HG03520 (cell line): ENCODE measurements at regions not wholly inside any gene's neighbourhood (a gene's known extent, or its start where the extent isn't known, plus 50 kb on each side); places are given as distances from the start of the nearest gene placed in this dataset.
"Not testable (repeated sequence)": the region's sequence is repeated elsewhere in the genome, so short reads cannot be mapped to it uniquely, and the experiment has no call there.

Experiments used
- ATAC-seq: cut with Tn5 transposase; IDR thresholded peaks from one replicate; pipeline ENCODE4 v1.9.1; 2021; ENCODE audit warnings: mild to moderate bottlenecking, moderate library complexity; ENCODE audit not compliant: unreplicated experiment

DNA sequence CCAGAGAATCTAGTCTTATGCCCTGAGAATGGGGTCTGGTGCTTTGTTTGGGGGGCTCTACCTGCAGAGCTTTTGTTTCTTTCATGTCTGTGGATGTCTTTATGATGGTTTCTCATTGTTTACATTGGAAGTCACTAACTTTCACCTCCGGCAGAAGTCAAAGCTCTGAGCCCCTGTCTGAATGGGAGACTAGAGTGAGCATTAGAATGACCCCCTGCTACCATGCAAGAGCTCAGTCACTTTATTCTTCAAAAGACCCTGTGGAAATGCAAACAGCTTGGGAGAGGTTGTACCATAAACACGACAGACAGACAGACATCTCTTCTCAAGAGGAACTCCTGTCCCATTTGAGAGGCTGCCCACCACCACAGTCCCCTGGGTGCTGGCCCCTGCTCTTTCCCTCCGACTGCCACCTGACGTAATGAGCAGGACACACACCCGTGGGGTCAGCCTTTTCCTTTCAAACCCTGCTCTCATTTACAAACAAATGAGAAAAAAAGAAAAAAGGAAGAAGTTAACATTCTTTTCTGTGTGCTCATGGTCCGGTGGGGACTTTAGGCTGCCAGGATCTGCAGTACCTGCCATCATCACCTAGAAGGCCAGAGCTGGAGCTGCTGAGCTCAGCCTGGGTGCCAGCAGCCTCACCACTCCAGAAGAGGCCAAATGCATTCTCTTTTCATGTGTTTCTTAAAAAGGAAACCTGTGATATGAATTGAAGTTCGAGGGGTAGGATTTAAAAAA, 91.6 kb downstream of the FZD1 start:
- ATAC-seq = no peak

DNA sequence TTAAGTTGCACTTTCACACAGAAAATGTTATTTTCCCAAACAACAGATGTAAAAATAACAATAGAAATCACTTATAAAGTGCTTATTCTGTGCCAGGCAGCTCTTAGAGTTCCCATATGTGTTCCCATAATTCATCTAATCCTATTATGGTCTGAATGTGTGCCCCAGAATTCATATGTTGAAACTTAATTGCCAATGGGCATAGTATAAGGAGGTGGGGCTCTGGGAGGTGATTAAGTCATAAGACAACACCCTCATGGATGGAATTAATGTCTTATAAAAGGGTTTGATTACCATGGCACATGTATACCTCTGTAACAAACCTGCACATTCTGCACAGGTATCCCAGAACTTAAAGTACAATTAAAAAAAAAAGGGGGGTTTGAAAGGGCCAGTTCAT, 92.7 kb downstream of the FZD1 start:
- no peak for ATAC-seq

DNA sequence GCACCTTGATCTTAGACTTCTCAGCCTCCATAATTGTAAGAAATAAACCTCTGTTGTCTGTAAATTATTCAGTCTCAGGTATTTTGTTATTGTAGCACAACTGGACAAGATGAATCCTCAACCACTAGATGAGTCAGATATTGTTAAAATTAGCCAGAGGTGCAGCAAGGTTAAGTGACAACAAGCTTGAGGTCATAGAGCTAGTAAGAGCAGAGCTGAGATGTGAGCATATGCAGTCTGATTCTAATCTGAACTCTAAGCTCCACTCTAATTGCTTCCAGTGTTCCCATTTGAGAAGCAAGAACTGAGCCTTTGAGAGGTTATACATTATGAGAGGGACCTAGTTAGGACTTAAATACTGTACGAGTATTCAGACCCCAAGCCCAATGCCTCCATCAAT, 93.1 kb downstream of the FZD1 start:
- ATAC-seq = no peak

DNA sequence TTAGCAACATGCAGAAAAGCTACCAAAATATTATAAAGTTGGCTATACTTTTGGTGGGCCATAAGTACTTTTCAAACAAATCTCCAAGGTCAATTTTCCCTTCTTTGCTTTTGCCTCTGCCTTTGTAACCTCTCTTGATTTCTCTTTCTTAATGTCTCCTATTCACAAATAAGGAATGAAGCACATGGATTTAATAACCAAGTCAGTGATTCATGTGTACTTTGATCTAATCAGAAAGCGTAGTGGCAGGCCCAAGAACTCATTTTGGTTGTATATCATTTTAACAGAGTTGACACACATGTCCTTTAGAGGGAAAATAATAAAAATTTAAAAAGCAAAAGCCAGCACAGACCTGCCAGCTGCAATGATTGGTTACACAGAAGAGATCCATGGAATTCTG, 93.7 kb downstream of the FZD1 start:
- no peak for ATAC-seq

DNA sequence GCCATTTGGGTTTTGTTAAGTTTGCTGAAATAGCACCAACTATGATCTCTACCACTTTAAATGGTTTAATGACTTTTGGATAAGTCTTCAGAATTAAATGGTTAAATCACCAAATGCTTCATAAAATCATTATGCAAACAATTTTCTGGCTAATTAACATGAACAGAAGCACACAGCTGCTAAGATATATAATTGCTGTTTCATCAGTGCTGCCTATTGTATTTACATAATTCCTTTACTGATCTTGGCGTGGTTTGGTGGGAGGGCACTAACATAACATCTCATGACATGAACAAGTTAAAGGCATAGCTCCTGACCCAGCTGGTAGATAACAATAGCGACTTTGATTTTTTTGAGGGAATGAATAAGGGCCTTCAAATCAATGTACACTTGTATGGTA, 94.1 kb downstream of the FZD1 start:
- ATAC-seq = no peak

DNA sequence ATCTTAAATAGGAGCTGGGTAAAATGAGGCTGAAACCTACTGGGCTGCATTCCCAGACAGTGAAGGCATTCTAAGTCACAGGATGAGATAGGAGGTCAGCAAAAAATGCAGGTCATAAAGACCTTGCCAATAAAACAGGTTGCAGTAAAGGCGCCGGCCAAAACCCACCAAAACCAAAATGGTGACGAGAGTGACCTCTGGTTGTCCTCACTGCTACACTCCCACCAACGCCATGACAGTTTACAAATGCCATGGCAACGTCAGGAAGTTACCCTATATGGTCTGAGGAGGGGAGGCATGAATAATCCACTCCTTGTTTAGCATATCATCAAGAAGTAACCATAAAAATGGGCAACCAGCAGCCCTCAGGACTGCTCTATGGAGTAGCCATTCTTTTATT, 100.9 kb downstream of the FZD1 start:
- not testable (repeated sequence) for ATAC-seq

DNA sequence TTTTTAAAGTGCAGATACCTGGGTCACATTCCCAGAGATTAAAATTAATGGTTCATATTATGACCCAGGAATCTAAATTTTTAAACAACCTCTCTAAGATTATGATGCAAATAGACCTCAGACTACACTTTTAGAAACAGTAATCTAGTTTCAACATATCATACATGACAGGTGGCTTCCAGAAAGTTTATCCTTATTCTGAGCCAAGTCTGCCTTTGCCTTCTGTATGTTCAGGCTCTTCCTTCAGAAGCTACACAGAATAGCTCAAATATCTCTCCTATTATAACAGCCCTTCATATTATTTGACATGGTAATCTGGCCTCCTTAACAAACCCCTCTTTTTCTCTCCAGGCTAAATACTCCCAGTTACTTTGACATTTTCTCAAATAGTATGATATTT, 101.9 kb downstream of the FZD1 start:
- no peak for ATAC-seq

DNA sequence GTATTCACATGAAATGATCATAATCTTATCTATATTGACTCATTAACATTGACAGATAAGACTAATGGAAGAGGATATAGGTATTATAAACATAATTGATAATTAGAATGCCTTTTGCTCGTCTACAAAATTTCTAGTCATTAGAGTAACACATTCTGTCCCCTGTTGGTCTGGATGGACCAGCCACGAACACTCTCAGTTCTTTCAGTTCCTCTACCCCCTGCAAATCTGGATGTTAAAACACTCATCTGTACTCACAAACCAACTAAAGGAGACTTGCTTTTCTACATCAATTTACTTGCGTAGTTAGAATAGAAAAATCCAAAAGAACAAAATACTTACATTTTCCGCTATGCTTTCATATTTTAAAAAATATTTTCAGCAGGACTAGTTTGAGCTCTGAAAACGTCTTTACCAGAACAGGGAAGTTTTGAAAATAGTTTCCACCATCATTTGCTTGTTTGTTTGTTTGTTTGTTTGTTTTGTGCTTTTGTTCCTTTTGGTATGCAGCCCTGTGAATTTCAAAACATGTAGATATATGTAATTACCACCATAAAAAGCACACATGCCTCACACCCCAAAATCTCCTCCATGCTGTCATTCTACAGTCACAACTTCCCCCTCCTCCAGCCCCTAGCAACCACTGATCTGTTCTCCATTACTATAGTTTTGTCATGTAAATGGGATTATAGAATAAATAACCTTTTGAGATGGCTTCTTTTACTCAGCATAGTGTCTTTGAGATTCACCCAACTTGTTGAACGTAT, 103.8 kb downstream of the FZD1 start:
- ATAC-seq = no peak

DNA sequence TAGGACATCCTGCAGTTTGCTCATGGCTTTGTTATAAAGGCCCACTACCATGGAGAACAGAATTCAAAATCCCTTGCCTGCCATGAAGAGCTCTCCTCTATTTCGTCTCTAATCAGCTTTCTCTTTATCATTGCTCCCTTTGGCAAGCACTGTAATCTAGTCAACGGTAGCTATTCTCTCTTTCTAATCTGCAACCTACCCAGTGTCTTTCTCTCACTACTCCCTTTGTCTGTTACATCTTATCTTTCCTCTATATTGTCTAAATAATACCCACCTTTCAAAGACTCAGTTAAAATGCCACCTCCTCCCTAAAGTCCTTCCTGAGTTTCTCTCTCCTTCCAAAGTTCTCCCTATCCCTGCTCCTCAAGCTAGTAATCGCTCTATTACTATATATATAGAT, 108.1 kb downstream of the FZD1 start:
- no peak for ATAC-seq

DNA sequence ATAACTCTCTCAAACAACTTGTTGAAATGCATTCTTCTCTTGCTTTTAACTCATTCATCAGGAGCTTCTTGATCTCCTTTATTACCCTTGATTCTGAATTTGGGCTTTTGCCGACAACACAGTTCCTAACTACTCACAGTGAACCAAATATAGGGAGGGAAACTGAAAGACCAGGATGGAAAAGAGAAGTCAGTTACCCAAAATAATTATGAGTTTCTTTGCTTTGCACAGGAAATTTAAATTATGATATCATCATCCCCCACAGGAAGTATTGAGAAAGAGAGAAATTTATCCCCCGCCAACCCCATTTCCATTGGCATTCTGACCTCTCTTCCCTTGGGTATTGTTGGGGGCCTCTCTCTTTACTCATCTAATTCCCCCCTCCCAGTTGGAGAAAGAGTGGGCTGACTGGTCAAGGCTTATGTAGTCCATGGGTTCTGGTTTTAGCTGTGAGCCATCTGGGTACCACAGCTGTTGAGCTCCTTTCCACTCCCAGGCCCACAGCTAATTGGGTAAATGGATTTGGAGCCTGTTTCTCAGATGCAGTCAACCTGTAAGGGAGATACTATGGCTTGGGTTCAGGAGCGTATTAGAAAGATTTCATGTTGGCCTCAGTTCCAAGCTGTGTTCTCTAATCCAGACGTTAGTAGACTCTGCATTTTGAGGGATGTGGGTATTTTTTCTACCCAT, 109.0 kb downstream of the FZD1 start:
- ATAC-seq = no peak

DNA sequence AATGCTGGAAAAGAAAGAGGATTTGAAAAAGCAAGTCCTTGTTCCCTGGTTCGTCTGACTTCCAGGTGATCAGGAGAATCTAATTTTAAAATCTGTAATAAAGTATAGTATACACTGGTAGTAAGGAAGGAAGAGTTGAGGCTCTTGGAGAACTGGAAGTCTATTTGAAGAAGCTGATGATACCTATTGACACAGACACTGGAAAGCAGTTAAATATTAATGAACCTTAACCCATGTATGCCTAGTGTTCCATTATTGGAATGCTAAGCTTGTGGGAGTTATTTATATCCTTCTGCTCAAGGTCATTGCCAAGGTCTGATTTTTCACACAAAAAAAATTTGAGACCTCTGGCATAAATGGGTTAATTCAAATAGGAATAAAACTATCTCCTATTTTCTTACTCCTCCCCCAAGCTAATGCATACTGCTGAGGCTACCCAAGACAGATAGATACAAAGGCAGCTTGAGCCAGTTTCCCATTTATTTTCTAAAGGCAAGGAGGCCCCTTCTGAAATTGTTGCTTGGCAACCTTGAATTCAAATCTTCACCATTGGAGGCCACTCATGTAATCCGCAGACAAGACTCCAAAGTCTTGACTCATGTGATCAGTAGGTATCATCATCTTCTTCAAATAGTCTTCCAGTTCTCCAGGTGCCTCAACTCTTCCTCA, 110.2 kb downstream of the FZD1 start:
- ATAC-seq = no peak

DNA sequence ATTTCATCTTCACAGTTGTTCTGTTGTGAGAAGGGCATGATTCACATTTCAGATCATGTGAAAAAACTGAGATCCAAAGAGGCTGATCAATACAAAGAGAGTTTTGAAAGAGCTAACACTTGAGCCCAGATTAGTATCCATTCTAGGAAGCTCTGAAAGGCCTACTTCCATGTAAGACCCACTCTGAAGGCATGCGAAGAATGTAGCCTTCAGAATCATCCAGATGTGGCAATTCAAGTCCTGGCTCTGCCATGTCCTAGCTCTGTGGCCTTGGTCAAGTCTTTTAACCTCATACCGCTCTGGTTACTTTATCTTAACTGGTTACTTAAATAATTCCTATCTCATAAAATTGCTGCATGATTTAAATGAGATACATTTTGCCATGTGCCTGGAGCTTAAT, 111.1 kb downstream of the FZD1 start:
- ATAC-seq = no peak

DNA sequence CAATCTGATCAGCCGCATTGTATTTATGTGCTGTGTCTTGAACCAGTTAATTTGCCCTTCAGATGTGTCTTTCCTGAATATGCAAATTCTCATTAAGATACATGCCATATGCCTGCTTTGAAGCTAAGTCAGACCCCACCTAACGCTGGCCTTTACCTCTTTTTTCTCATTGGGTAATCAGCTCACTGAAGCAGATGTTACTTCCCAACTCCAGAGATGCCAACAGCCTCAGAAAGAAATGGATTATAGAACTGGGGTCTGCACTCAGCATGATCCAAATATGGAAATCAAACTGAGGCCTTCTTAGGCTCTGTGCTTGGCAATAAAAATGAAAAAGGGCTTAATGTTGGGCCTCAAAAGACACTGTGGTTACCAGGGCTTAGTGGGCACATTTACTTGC, 113.9 kb downstream of the FZD1 start:
- no peak for ATAC-seq

DNA sequence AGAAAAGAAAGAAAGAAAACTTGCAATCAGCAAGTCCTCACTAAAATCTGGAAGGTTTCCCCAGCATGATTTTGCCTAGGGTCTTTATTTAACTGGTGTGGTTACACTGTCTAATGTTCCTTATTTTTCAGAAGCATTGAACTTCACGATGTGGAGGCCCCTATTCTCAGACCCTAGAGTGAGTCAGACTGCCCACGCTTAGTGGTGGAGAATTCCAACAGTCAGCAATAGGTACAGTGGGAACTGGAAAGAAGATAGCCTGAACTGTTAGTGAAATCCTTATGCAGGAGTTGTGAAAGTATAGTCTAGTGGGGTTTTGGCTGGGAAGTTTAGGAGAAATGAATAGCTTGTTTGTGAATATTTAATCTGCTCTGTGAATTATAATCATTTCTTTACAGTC, 115.0 kb downstream of the FZD1 start:
- ATAC-seq = no peak

DNA sequence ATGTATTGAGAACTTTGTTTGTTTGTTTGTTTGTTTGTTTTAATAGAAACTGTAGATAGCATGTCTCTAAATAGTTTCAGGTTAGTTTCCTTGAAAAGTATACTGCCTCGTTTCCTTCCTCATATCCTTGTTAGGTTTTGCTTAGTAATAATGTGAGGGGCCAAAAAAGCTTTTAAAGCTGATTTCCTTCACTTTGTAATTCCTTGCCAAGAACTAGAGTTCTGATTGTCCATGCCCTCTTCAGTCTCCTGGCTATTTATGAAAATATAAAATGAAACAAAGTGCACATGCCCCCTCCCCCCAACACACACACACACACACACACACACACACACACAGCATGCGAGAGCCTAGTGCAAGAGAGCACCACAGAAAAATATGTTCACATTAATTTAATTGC, 115.8 kb downstream of the FZD1 start:
- no peak for ATAC-seq

DNA sequence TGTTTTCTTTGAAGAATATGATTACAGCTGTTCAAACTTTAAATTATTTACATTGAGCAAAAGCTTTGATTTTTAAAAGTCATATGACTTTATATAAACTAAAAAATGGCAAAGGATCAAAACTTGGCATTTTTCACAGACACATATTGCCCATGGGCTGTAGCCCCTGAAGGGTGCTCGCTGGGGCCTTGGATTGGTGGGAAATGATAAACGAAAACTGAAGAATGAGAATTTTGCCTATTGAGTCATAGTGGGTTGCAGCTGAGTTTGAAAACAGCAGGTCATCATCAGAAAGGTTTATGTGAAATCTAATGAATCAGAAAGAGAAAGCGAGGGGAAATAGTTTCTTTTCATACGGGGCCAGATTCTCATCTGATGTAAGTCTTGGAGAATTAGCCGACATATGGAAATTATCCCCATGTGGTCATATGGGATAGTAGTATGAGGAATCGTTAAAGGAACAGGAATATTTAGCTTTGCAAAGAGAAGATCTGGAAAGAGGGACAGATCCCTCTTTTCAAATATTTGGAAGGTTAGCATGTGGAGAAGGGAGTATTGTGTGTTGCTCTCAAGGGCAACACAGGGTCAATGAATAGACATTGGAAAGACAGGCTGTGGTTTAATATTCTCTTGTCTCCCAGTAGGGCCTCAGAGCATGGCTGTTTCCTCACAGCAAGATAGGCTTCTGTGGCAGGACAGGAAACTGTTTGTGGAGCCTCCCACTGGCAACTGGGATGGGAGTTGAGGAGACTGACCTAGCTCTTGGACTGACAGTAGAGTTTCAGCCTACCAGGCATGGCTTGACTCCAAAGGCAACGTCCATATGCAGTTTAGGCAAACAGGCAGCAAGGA, 119.0 kb downstream of the FZD1 start:
- no peak for ATAC-seq

DNA sequence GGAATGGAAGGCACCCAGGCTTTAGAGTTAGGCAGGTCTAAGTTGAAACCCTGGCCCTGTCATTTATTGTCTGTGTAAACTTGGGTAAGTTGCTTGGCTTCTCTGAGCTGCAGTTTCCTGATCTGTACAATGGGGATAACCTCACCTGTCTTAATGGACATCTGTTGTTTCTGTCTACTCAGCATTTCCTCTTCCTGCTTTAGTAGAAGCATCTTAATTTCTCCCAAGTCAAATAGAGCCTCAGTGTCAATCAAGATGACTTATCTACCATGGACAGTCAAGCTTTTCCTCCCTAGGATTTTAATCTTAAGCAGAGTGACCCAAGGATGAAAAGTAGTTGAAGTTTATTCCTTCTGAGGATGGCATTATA, 119.7 kb downstream of the FZD1 start:
- ATAC-seq = no peak

DNA sequence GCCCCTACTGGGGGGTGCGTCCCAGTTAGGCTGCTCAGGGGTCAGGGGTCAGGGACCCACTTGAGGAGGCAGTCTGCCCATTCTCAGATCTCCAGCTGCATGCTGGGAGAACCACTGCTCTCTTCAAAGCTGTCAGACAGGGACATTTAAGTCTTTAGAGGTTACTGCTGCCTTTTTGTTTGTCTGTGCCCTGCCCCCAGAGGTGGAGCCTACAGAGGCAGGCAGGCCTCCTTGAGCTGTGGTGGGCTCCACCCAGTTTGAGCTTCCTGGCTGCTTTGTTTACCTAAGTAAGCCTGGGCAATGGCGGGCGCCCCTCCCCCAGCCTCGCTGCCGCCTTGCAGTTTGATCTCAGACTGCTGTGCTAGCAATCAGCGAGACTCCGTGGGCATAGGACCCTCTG, 130.5 kb downstream of the FZD1 start:
- not testable (repeated sequence) for ATAC-seq

DNA sequence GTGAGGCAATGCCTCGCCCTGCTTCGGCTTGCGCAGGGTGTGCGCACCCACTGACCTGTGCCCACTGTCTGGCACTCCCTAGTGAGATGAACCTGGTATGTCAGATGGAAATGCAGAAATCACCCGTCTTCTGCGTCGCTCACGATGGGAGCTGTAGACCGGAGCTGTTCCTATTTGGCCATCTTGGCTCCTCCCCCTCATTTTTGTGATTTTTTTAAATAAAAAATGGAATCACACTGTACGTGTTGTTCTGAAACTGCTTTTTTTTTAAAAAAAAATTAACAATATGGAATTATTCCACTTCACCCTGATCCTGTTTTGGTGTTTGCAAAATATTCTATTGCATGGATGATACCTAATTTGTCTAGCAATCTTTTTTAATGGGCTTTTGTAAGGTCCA, 131.1 kb downstream of the FZD1 start:
- not testable (repeated sequence) for ATAC-seq

DNA sequence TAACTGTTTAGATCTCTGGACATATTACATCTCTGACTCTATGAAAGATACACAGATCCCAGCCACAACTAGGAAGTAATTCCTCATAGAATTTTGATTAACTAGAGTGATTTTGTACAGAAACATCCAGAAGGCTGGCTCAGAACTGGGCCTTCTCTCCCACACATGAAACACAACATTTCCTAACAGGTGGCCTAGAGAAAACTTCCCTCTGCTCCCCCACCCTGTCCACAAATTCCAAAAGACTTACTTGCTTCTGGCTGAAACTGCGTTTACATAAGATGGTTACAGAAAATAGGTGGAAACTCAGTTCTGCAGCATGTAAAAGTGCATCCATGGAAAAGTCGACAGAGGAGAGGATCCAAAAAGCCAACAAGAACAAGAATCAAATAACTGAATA, 132.9 kb downstream of the FZD1 start:
- ATAC-seq = no peak

DNA sequence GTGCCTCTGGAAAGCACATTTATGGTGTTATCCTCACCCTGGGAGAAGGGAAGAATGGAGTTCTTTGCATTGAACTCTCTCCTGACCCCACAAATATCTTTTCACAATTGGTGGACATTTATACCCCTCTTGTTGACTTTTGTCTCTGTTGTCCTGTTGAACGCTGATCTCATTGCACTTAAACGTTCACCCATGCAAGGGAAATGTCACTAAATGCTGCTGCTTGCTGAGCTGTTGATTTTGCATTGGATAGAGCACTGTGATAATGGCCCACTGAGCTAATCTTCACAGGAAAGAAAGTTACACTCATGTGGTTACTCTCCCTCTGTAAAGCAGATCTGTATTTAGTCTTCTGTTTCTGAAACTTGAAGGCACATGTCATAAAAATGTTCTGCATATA, 133.4 kb downstream of the FZD1 start:
- ATAC-seq = no peak
